HL-60 (cell line): ENCODE measurements at regions not wholly inside any gene's neighbourhood (a gene's known extent, or its start where the extent isn't known, plus 50 kb on each side); places are given as distances from the start of the nearest gene placed in this dataset.

Experiments
- CTCF ChIP-seq: IDR thresholded peaks from one replicate; pipeline ENCODE4 v1.5.1; 2011; ENCODE audit warnings: low read length, control low read depth, inconsistent platforms; ENCODE audit not compliant: insufficient read depth
- GABPA ChIP-seq: IDR thresholded peaks from 2 replicates; pipeline ENCODE4 v1.6.1; 2012; ENCODE audit warnings: low read depth
- POLR2AphosphoS5 ChIP-seq: IDR thresholded peaks from 2 replicates; pipeline ENCODE4 v1.6.1; 2012; ENCODE audit warnings: low read depth

GRCh38 chr9:79969393-79970145 lies 397.8 kb downstream of the TLE4 start:
- TF ChIP-seq CTCF, result no peak
- no peak for TF ChIP-seq POLR2AphosphoS5
- no peak for TF ChIP-seq GABPA
